WI38 (cell line): ENCODE measurements at regions not wholly inside any gene's neighbourhood (a gene's known extent, or its start where the extent isn't known, plus 50 kb on each side); places are given as distances from the start of the nearest gene placed in this dataset.

Experiments used
- H3K4me3 ChIP-seq: 2 replicates; pipeline ENCODE4 v1.5.1; 2011; ENCODE audit warnings: low read depth, mild to moderate bottlenecking, control low read depth, low read length
- CTCF ChIP-seq: IDR thresholded peaks from 2 replicates; pipeline ENCODE4 v1.5.1; 2012; ENCODE audit warnings: low read depth, mild to moderate bottlenecking, control low read depth, low read length

GRCh38 chr5:3742750-3743149, 147.1 kb downstream of the IRX1 start:
- no peak for TF ChIP-seq CTCF
- no peak overlapping the region for H3K4me3 ChIP-seq

GRCh38 chr5:3751846-3752245, 156.2 kb downstream of the IRX1 start:
- TF ChIP-seq CTCF: no peak
- H3K4me3 ChIP-seq: no peak overlapping the region

- TF ChIP-seq CTCF: no peak
- no peak overlapping the region for H3K4me3 ChIP-seq
These were observed 182.4 kb downstream of the IRX1 start for GRCh38 chr5:3778000-3778550.

GRCh38 chr5:3778945-3779344, 183.3 kb downstream of the IRX1 start:
- no peak for TF ChIP-seq CTCF
- no peak overlapping the region for H3K4me3 ChIP-seq

- no peak for TF ChIP-seq CTCF
- no peak overlapping the region for H3K4me3 ChIP-seq
These were observed 184.6 kb downstream of the IRX1 start for GRCh38 chr5:3780278-3780677.

GRCh38 chr5:3780907-3781306, 185.3 kb downstream of the IRX1 start:
- TF ChIP-seq CTCF: no peak
- H3K4me3 ChIP-seq: no peak overlapping the region

GRCh38 chr5:3784854-3785253, 189.2 kb downstream of the IRX1 start:
- no peak overlapping the region for H3K4me3 ChIP-seq
- TF ChIP-seq CTCF: no peak
